HAP-1 (cell line): ENCODE measurements at regions not wholly inside any gene's neighbourhood (a gene's known extent, or its start where the extent isn't known, plus 50 kb on each side); places are given as distances from the start of the nearest gene placed in this dataset.

Source experiments
- DNase-seq, 2 experiments: peaks; one replicate each; pipeline ENCODE4 v3.0.0-alpha.2; 2016 to 2020; ENCODE audit warnings: low spot score in 2 of 2
- H3K27me3 ChIP-seq: fragments of 250-450 bp; sonication (Bioruptor Pico); 2 replicates; pipeline ENCODE4 v1.5.1; 2020; ENCODE audit warnings: low read depth, mild to moderate bottlenecking, moderate library complexity
- H3K36me3 ChIP-seq: fragments of 250-450 bp; sonication (Bioruptor Pico); replicated peaks from 2 replicates; pipeline ENCODE4 v1.5.1; 2020; ENCODE audit warnings: mild to moderate bottlenecking
- H3K4me1 ChIP-seq: fragments of 250-450 bp; sonication (Bioruptor Pico); 2 replicates; pipeline ENCODE4 v1.5.1; 2020; ENCODE audit warnings: mild to moderate bottlenecking
- H3K4me3 ChIP-seq: fragments of 250-450 bp; sonication (Bioruptor Pico); 2 replicates; pipeline ENCODE4 v1.5.1; 2020; ENCODE audit warnings: mild to moderate bottlenecking, moderate library complexity
- H3K9me3 ChIP-seq: fragments of 250-450 bp; sonication (Bioruptor Pico); 2 replicates; pipeline ENCODE4 v1.5.1; 2020; ENCODE audit warnings: mild to moderate bottlenecking, moderate library complexity
- in situ Hi-C: fragments of 300-500 bp; cut with MboI; formaldehyde crosslinking; loops from 3 replicates; pipeline ENCODE4 v1.14.3; 2020; ENCODE audit warnings: low sequenced_read_pairs, inconsistent platforms, mixed read lengths

DNA sequence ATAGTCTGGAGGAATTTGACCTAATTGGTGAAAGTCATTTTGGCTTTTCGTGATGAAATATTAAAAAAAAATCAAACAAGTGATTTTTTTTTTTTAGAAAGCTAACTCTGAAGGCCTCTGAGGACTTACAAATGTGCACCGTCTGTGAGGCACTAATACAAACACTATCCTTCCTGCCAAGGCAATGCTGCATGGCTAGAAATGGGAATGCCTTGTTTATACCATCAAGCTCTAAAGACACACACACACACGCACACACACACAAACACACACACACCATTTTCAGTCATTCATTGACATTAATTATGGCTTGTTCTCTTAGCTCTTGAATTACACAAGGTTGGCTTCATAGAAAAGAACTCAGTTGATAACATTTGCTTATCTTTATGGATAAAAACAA, 1242.0 kb upstream of the ACVR2A start:
- Histone ChIP-seq H3K4me3 (no peak overlapping the region), H3K4me1 (peaks cover 3% of the 10 kb centered on the region), H3K27me3 (no peaks in the 10 kb centered on the region), H3K9me3 (no peaks in the 10 kb centered on the region), H3K36me3 (no peaks in the 10 kb centered on the region)
- no peak for DNase-seq
- in situ Hi-C loops: no loop called here

GRCh38 chr2:146602383-146602782, 1242.4 kb upstream of the ACVR2A start:
- in situ Hi-C loops: no loop called here
- no peaks in the 10 kb centered on the region for H3K27me3 ChIP-seq
- H3K4me1 ChIP-seq: peaks cover 3% of the 10 kb centered on the region
- DNase-seq: no peak
- H3K9me3 ChIP-seq: no peaks in the 10 kb centered on the region
- no peaks in the 10 kb centered on the region for H3K36me3 ChIP-seq
- H3K4me3 ChIP-seq: no peak overlapping the region

DNA sequence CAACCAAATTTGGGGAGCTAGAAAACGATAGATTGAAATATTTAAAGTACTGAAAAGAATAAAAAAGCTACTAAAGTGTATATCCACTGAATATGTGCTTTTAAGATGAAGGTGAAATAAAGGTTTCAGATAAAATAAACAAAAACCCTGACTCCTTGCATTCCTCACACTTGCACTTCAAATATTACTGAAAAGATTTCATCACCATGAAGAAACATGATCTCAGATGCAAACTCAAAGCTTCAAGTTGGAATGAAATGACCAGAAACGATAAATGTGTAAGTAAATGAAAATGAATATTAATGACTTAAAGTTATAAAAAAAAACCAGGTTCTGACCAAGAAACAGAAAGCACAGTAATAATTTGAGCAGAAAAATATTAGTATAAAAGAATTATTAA, 1246.0 kb upstream of the ACVR2A start:
- H3K36me3 ChIP-seq: no peaks in the 10 kb centered on the region
- H3K4me1 ChIP-seq: no peaks in the 10 kb centered on the region
- no peaks in the 10 kb centered on the region for H3K9me3 ChIP-seq
- H3K27me3 ChIP-seq: no peaks in the 10 kb centered on the region
- H3K4me3 ChIP-seq: no peak overlapping the region
- in situ Hi-C loops: no loop called here
- DNase-seq: no peak

DNA sequence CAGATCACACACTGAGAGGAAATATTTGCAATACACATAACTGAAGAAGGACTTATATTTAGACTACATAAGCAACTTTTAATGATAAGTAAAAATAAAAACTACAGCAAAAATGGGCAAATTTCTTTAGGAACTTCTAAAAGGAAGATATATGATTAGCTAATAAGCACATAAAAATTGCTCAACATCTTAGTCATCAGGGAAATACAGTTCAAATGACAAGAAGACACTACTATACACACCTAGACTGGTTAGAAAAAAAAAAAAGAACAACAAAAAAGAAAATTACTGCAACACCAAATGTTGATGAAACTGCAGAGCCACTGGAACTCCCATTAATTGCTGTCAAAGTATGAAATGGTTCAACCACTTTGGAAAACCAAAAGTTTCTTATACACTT, 1247.5 kb upstream of the ACVR2A start:
- in situ Hi-C loops: no loop called here

DNA sequence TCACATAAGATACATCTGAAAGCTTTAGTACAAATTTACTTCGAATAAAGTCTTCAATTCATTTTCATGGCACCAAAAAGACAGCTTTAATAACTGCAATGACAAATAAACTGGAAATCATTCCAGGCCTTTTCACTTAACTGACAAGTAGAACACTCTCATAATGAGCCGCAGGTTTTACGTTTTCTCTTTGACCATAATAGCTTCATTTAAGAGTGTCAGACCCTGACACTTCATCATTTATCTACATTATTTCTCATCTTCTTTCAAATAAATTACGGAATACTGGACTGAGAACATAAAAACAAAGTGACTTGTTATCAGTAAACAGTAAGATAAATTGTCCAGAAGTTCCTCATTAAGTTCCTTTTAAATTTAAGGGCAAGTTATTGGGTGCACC, 1252.9 kb upstream of the ACVR2A start:
- H3K36me3 ChIP-seq: no peaks in the 10 kb centered on the region
- in situ Hi-C loops: no loop called here
- H3K9me3 ChIP-seq: no peaks in the 10 kb centered on the region
- H3K27me3 ChIP-seq: no peaks in the 10 kb centered on the region
- H3K4me1 ChIP-seq: no peaks in the 10 kb centered on the region
- H3K4me3 ChIP-seq: no peak overlapping the region
- no peak for DNase-seq

More for the DNA sequence above, 1247.5 kb upstream of the ACVR2A start:
- H3K36me3 ChIP-seq: no peaks in the 10 kb centered on the region
- H3K4me3 ChIP-seq: no peak overlapping the region
- no peaks in the 10 kb centered on the region for H3K9me3 ChIP-seq
- DNase-seq: no peak
- no peaks in the 10 kb centered on the region for H3K4me1 ChIP-seq
- no peaks in the 10 kb centered on the region for H3K27me3 ChIP-seq

DNA sequence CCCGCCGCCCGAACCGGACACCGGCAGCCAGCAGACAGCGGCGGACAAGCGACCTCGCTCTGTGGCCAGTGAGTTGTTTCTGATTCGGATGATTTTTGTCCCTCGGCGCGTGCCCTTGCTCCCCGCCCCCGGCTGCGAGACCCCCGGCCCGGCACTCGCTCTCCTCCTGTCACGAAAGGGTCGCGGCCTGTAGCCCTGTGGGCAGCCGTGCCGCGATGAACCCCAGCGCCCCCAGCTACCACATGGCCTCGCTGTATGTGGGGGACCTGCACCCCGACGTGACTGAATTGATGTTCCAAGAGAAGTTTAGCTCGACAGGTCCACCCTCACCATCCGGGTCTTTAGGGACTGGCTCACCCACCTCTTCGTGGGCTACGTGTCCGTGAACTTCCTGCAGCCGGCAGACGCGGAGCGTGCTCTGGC, 1257.5 kb upstream of the ACVR2A start:
- Histone ChIP-seq H3K36me3 (no peaks in the 10 kb centered on the region), H3K4me1 (peaks cover 23% of the 10 kb centered on the region), H3K4me3 (no peak overlapping the region), H3K27me3 (no peaks in the 10 kb centered on the region), H3K9me3 (no peaks in the 10 kb centered on the region)
- no peak for DNase-seq
- in situ Hi-C loops: no loop called here

- Histone ChIP-seq H3K27me3 (no peaks in the 10 kb centered on the region), H3K9me3 (no peaks in the 10 kb centered on the region), H3K4me3 (no peak overlapping the region), H3K36me3 (no peaks in the 10 kb centered on the region), H3K4me1 (peaks cover 46% of the 10 kb centered on the region)
- DNase-seq: peak; percentile 33 to 69
- in situ Hi-C loops: no loop called here
Observed at GRCh38 chr2:146584316-146584715, 1260.5 kb upstream of the ACVR2A start.

GRCh38 chr2:146579147-146579930, 1265.5 kb upstream of the ACVR2A start:
- no peaks in the 10 kb centered on the region for H3K27me3 ChIP-seq
- H3K9me3 ChIP-seq: no peaks in the 10 kb centered on the region
- in situ Hi-C loops: no loop called here
- DNase-seq: no peak
- peaks cover 55% of the 10 kb centered on the region for H3K4me1 ChIP-seq
- H3K4me3 ChIP-seq: no peak overlapping the region
- no peaks in the 10 kb centered on the region for H3K36me3 ChIP-seq

- Histone ChIP-seq H3K36me3 (no peaks in the 10 kb centered on the region), H3K4me1 (peaks cover 33% of the 10 kb centered on the region), H3K9me3 (no peaks in the 10 kb centered on the region), H3K27me3 (no peaks in the 10 kb centered on the region), H3K4me3 (no peak overlapping the region)
- DNase-seq: no peak
- in situ Hi-C loops: no loop called here
Observed at GRCh38 chr2:146576339-146577111, 1268.3 kb upstream of the ACVR2A start.

- no peaks in the 10 kb centered on the region for H3K36me3 ChIP-seq
- H3K4me1 ChIP-seq: peaks cover 10% of the 10 kb centered on the region
- no peaks in the 10 kb centered on the region for H3K9me3 ChIP-seq
- no peaks in the 10 kb centered on the region for H3K27me3 ChIP-seq
- in situ Hi-C loops: no loop called here
- H3K4me3 ChIP-seq: no peak overlapping the region
- no peak for DNase-seq
Observed at GRCh38 chr2:146572598-146572997, 1272.2 kb upstream of the ACVR2A start.

DNA sequence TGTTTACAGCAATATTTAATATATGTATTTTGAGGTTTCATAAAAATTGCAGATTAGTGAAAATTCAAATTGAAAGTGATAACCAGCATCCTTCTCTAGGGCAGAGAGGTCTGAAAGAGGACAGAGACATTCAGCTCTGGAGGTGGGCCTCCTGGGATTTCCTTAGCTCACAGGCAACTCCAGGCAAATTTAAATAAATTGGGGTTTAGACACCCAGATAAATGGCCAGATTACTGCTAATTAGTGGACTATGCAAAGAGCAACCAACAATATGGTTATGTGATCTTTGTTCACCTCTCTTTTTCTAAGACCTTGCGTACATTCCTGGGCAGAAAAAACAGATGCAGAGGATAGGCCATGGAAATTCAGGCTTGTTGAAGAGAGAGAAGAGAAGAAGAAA, 1282.8 kb upstream of the ACVR2A start:
- Histone ChIP-seq H3K4me3 (no peak overlapping the region), H3K27me3 (no peaks in the 10 kb centered on the region), H3K36me3 (no peaks in the 10 kb centered on the region), H3K4me1 (no peaks in the 10 kb centered on the region), H3K9me3 (no peaks in the 10 kb centered on the region)
- DNase-seq: no peak
- in situ Hi-C loops: no loop called here

GRCh38 chr2:146547236-146547635, 1297.6 kb upstream of the ACVR2A start:
- Histone ChIP-seq H3K4me3 (no peak overlapping the region), H3K4me1 (peaks cover under 1% of the 10 kb centered on the region), H3K27me3 (no peaks in the 10 kb centered on the region), H3K36me3 (no peaks in the 10 kb centered on the region), H3K9me3 (no peaks in the 10 kb centered on the region)
- DNase-seq: no peak
- in situ Hi-C loops: no loop called here

- in situ Hi-C loops: no loop called here
- no peak overlapping the region for H3K4me3 ChIP-seq
- H3K36me3 ChIP-seq: no peaks in the 10 kb centered on the region
- no peaks in the 10 kb centered on the region for H3K27me3 ChIP-seq
- DNase-seq: no peak
- H3K9me3 ChIP-seq: no peaks in the 10 kb centered on the region
- H3K4me1 ChIP-seq: peaks cover 20% of the 10 kb centered on the region
Observed at GRCh38 chr2:146544701-146545100, 1300.1 kb upstream of the ACVR2A start.

GRCh38 chr2:146541896-146542295, 1302.9 kb upstream of the ACVR2A start:
- Histone ChIP-seq H3K27me3 (no peaks in the 10 kb centered on the region), H3K4me3 (no peak overlapping the region), H3K36me3 (no peaks in the 10 kb centered on the region), H3K9me3 (no peaks in the 10 kb centered on the region), H3K4me1 (peaks cover 37% of the 10 kb centered on the region)
- no peak for DNase-seq
- in situ Hi-C loops: no loop called here
